ENCODE measurements at regions not wholly inside any gene's neighbourhood (a gene's known extent, or its start where the extent isn't known, plus 50 kb on each side); places are given as distances from the start of the nearest gene placed in this dataset.

DNA sequence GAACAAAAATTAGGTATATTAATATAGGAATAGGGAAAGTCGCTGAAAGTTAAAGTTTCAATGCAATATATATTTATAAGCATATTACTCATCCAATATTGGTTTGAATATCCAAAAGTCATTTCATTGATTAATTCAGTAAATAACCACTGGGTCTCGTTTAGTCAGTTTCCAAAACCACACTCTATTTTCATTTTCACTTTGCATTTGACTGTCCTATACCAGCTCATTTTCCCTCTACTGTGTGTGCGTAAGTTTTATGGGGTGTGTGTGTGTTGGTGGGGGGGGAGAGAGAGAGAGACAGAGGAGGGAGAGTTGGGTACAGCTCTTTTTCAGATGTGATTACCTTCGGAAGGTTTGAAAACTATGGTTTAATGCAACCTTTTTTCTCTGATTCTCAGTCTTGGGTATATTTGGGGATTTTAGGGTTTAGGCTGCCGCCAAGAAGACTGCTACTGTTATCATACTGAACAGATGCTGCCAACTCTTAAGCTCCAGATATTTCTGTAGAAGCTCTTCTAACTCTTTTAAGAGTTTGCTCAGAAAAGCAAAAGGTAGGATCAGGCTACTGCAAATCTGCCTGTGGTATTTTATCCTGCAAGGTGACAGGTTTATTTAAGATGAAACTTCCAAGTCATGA lies 1427.4 kb downstream of the PCDH7 start:
- DNase-seq (no peak), ATAC-seq (no peak)
- TF ChIP-seq, protein P1, sequence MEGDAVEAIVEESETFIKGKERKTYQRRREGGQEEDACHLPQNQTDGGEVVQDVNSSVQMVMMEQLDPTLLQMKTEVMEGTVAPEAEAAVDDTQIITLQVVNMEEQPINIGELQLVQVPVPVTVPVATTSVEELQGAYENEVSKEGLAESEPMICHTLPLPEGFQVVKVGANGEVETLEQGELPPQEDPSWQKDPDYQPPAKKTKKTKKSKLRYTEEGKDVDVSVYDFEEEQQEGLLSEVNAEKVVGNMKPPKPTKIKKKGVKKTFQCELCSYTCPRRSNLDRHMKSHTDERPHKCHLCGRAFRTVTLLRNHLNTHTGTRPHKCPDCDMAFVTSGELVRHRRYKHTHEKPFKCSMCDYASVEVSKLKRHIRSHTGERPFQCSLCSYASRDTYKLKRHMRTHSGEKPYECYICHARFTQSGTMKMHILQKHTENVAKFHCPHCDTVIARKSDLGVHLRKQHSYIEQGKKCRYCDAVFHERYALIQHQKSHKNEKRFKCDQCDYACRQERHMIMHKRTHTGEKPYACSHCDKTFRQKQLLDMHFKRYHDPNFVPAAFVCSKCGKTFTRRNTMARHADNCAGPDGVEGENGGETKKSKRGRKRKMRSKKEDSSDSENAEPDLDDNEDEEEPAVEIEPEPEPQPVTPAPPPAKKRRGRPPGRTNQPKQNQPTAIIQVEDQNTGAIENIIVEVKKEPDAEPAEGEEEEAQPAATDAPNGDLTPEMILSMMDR (IDR thresholded peaks at IDR 0.05): no peak
- no peak overlapping the region for H3K4me3 ChIP-seq
- no peaks in the 10 kb centered on the region for H3K36me3 ChIP-seq
- no peaks in the 10 kb centered on the region for H3K4me1 ChIP-seq
- intact Hi-C loops (cut with DNase I): no loop called here
- H3K27me3 ChIP-seq: no peaks in the 10 kb centered on the region
- H3K9me3 ChIP-seq: no peaks in the 10 kb centered on the region
- H3K27ac ChIP-seq: no peak overlapping the region

GRCh38 chr4:32148111-32148666 lies 1428.0 kb downstream of the PCDH7 start:
- no peak overlapping the region for H3K4me3 ChIP-seq
- DNase-seq: no peak
- no peaks in the 10 kb centered on the region for H3K36me3 ChIP-seq
- no peak overlapping the region for H3K27ac ChIP-seq
- H3K4me1 ChIP-seq: no peaks in the 10 kb centered on the region
- ATAC-seq: no peak
- intact Hi-C loops (cut with DNase I): no loop called here
- TF ChIP-seq, protein P1 (IDR thresholded peaks at IDR 0.05): no peak
- H3K27me3 ChIP-seq: no peaks in the 10 kb centered on the region
- H3K9me3 ChIP-seq: no peaks in the 10 kb centered on the region

DNA sequence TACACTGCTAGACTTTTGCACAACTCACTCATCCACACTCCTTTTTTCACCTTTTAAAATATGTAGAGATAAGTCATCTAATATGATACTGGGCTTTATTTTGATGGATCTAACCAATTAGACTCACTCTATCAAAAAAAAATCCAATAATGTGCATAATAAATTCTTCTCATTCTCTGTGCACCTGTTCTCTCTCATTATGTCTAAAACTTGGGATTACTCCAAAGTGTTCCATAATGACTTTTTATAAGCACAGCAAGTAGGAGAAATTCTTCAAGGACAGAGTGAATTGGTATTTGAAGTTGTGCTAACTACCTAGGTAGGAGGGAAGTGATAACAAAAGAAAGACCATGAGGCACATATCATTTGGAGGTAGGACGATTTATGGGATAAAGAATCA lies 1438.8 kb downstream of the PCDH7 start:
- Histone ChIP-seq H3K36me3 (no peaks in the 10 kb centered on the region), H3K27me3 (no peaks in the 10 kb centered on the region), H3K9me3 (no peaks in the 10 kb centered on the region), H3K27ac (no peak overlapping the region), H3K4me1 (no peaks in the 10 kb centered on the region), H3K4me3 (no peak overlapping the region)
- DNase-seq (no peak), ATAC-seq (no peak)
- TF ChIP-seq, protein P1 (IDR thresholded peaks at IDR 0.05): no peak
- intact Hi-C loops (cut with DNase I): no loop called here

DNA sequence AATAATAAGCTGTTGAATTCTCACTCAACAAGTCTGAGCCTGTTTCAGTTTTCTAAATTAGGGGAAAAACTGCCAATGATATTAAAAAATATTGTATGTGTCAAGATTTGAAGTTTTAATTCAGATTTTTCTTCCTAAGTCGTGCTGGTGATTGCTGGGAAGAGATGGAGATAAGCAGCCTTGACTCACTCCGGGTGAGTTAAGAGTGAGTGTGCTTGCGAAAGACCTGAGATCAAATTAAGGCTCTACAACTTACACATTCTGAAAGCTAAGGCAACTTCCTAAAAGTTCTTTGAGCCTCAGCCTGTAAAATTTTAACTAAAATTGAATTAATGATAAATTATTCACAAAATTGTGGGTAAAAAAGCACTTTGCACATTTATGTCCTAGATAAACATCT lies 1441.2 kb downstream of the PCDH7 start:
- TF ChIP-seq, protein P1 (IDR thresholded peaks at IDR 0.05): no peak
- intact Hi-C loops (cut with DNase I): no loop called here
- Histone ChIP-seq H3K4me3 (no peak overlapping the region), H3K9me3 (no peaks in the 10 kb centered on the region), H3K27me3 (no peaks in the 10 kb centered on the region), H3K4me1 (no peaks in the 10 kb centered on the region), H3K36me3 (no peaks in the 10 kb centered on the region), H3K27ac (no peak overlapping the region)
- ATAC-seq: no peak
- no peak for DNase-seq

DNA sequence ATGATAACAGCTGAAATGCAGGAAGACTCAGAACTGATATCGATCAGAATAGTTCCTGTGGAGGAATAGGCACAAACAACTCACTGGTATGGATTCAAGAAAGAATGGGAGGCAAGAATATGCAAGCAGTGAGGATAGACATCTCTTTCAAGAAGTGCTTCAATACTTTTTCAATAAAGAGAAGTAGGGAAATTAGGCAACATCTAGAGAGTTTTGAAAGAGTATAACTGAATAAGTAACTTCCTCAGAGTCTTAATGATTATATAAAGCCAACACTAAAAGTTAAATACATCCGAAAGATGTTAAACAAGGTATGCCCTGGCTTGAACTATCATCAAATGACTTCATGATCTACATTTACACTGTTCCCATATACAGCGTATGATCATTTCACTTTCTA lies 1443.0 kb downstream of the PCDH7 start:
- DNase-seq: no peak
- Histone ChIP-seq H3K4me1 (no peaks in the 10 kb centered on the region), H3K27me3 (no peaks in the 10 kb centered on the region), H3K9me3 (no peaks in the 10 kb centered on the region), H3K27ac (no peak overlapping the region), H3K4me3 (no peak overlapping the region), H3K36me3 (no peaks in the 10 kb centered on the region)
- no peak for ATAC-seq
- intact Hi-C loops (cut with DNase I): no loop called here
- TF ChIP-seq, protein P1 (IDR thresholded peaks at IDR 0.05): no peak
